ENCODE measurements at regions not wholly inside any gene's neighbourhood (a gene's known extent, or its start where the extent isn't known, plus 50 kb on each side); places are given as distances from the start of the nearest gene placed in this dataset.
"Not testable (repeated sequence)": the region's sequence is repeated elsewhere in the genome, so short reads cannot be mapped to it uniquely, and the experiment has no call there.

DNA sequence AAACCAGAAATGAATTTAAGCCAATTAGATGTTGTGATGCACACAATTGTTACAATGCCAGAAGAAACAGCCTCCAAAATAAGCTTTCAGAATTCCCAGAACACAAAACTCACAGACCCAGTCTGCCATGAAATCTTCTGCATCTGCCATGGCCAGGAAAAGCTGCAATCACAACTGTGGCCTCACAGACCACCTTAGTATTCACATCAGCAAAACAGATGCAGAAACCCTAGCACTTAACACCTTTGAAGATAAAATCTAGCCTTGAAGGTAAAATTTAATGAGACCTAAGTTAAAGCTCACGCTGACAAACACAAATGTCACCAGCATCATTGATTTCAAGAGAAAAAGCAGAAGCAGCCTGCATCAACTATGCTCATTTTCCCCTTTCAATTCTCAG, 566.8 kb upstream of the TMPRSS15 start:
- DNase-seq, result no peak

DNA sequence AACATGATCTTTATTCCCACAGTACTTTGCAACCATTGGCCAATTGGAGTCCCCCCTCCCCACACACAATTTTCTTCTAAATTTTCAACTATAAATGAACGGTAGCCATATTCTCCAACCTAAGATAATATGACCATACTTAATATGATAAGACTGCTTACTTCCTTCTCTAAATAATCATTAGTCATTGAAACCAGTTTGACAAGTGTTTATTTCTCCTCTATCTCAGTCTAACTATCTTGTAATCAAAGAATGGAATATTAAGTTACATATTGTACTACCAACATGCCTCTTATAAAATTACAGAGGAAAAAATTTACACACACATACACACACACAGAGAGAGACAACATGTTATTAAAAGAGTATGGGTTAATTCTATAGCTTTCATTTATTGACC, 567.4 kb upstream of the TMPRSS15 start:
- DNase-seq, result no peak

DNA sequence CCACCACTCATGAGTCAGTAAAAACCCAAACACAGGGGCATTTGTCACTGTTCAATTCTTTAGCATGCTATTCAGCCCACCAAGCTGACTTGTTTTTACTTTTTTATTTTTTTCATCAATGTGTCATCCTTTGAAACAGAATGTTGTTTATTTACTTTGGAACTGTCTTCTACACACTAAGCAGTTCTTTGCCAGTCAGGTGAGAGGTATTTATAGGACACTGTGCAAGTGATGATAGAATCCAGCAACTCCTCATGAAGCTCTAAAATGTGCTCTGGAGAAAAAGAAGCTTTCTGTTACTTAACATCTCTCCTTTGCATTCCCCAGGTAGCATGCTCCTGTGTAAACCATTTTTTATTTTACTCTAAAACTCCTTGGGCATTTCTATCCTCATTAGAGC, 582.0 kb upstream of the TMPRSS15 start:
- no peak for DNase-seq

DNA sequence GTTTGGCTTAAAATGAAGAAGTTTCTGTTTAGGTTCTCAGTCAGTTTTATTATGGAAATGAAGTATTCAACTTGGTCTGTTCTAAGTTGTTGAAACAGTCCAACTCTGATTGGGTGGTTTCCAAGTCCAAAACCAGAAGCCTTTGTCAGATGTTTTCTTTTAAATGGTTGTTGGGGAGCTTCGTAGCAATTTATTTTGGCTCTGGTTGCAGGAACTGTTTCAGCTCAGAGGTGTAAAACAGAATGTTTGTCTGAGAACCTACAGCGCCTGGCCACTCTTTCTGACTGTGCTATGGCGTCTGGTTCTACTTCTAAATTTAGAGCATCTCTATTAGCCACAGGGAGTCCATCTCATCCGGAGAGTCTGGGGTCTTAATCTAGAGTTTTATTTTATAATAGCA, 582.6 kb upstream of the TMPRSS15 start:
- no peak for DNase-seq

DNA sequence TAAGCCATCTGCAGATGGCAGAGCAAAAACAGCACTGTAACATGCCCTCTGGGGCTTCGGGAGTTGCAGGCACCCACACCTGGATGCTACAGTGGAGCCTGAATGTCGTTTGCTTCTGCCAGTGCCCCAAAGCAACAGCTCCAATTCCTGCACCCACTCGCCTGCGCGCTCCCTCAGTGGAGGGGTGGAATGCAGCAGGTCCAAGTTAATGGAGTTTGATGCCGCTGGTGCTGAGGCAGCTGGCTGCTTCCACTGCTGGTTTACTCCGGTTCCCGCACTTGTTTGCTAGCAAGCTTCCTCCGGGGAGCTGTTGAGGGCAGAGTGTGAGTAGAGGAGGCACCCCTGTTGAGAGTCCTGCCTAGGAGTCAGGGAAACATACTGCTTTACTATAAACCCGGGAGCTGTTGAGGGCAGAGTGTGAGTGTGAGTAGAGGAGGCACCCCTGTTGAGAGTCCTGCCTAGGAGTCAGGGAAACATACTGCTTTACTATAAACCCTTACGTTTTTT, 584.0 kb upstream of the TMPRSS15 start:
- DNase-seq, result no peak

DNA sequence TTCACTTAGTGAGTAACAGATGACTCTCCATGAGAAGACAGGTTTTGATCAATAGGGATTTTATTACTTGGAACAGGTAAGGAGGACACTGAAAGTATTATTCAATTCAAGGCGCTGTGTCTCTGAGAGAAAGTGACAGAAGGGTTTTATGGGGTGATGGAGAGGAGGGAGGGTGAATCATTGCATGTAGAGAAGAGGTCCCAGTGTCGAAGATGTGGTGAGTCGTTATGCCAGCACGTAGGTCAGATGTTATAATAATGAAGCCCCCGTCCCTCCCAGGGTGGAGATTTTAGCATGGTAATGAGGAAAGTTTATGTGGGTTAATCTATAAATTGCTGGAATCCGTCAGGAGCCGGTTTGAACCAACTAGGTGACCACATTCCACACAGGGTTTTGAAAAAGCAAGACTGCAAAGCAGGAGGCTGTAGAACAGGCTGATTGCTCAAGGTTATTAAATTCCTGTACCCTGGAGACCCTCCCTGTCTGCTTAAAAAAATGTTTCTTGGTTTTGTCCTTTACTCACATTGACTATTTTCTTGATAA, 586.4 kb upstream of the TMPRSS15 start:
- DNase-seq, result no peak

DNA sequence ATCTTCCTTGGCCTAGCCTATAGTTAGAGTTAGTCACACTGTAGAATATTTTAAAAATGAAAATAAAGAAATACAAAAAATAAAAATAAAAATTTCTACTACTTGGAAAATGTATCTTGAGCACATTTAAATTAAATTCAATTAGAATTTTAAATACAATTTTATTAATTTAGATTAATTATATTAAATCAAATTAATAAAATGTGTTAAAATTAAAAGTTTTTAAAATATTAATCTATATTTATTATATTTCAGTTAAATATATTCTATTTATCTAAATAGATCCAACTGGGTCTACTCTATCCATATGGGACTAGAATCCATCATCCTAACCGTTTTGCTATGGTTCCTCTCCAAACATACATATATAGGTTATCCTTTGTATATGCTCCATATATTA, 588.3 kb upstream of the TMPRSS15 start:
- DNase-seq, result no peak

DNA sequence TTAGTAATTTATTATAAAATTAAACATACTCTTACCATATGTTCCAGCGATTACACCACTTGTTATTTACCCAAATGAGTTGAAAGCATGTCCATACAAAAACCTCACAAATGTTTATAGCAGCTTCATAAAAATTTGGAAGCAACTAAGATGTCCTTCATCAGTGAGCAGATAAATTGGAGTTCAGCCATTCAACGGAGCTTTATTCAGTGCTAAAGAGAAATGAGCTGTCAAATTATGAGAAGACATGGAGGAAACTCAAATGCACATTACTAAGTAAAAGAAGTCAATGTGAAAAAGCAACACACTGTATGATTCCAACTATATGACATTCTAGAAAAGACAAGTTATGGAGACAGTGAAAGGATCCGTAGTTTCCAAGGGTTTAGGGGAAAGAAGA, 606.7 kb upstream of the TMPRSS15 start:
- no peak for DNase-seq

DNA sequence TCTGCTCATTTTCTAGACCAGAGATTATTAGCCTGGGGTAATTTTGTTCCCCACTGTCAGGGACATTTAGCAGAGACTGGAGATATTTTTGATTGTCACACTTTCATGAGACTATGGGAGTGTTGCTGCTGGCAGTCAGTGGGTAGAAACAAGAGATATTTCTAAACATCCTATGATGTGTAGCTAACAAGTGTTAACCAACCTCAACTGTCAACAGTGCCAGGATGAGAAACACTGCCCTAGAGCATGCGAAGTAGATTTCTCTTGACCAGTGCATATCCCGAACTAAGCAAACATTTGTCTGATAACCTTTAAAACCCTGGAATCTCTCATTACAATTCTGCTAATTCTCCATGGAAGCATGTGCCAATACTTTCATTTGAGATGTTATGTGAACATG, 607.4 kb upstream of the TMPRSS15 start:
- DNase-seq, result no peak

DNA sequence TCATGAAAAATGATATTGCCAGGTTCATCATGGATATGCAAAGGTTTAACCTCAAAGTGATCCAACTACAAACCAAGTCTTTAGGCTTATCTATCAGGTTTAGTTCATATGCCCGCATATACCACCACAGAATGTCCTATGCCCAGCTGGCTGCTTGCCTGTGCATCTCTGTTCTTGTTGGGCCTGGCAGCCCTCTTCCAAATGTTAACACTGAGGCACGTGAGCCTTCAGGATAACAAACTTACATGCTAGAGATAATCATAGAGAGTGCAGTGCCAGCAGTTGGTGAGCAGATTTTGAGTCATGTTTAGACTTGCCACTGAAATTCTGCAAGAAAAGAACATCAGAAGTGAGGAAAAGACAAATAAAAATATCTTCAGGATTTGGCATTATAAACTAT, 607.9 kb upstream of the TMPRSS15 start:
- no peak for DNase-seq

DNA sequence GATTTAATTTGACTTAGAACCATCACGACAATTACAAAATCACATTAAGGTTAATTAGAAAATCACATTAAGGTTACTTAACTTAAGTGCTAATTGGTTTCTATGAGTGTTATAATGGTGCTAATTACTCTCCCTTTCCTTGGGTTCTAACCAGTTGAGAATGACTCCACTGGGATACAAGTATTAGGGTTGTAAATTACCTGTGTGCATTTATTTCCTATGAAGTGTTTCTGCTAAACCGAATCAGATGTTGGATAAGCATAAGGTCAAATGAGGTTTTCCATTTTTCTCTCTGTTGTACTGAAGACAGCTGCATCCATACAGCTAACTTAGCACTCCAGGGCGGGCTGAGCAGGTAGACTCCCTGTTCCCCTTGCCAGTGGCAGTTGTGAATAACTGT, 610.3 kb upstream of the TMPRSS15 start:
- DNase-seq, result no peak

DNA sequence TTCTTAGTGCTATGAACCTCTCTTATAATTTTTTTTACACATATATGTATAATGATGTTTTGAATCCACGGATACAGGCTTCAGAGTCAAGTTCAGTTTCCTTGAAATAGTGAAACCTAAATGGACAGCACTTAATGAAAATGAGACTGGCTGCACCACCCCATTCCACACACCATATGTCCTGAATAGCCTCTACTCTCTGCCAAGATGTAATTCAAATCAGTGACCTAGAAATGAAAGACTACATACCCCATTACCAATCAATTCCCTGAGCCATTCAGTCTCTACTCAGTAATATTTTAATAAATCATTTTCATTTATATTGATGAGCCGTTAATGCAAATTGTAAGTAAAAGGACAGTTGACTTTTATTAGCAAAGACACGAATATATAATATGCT, 614.9 kb upstream of the TMPRSS15 start:
- no peak for DNase-seq

DNA sequence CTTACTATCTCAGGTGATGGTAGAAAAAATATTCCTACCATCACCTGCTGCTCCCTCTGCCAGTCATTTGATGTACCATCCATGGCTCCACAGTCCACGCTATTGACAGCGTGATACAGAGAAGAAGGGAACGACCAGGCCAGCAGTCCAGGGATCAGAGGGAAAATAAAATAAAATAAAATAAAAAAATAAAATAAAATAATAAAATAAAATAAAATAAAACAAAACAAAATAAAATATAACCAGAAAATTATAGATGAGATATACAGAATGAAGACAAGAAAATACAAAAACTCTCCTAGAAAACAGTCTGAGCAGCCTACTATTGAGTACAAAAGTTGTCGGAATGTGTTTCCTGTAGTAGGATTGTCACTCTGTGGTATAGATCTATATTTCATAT, 619.4 kb upstream of the TMPRSS15 start:
- no peak for DNase-seq

DNA sequence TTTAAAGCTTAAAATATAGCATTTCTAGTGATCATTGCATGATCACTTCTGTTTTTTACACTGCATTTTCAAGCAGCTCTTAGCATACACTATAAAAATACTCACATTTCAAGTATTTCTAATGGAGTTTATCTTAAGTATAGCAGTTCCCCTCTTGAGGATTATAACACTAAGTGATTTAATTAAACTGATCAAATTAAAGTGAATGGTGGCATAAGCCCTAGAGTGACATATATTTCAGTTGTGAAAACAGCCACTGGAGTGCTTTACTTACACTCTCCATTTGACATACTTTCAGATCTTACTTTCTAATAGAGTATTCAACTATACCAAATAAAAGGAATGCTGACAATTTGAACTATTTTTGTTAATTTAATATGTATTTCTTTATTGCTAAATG, 623.3 kb upstream of the TMPRSS15 start:
- DNase-seq, result no peak

DNA sequence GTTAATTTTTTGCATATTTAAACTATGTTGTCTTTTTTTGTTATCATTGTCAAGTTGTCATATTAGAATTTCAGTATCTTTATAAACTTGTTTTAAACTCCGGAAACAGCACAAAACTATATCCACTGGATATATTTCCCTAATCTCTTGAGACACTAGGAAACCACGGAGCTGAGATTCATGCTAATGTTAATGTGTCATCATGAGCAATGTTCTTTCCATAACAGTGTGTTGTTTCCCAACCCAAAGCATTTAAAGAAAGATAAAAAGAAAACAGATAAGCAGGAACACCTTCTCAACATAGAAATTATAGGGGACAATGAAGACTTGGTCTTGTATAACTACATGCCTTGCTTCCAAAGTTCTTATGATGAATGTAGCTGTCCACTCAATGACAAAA, 626.2 kb upstream of the TMPRSS15 start:
- DNase-seq, result no peak

DNA sequence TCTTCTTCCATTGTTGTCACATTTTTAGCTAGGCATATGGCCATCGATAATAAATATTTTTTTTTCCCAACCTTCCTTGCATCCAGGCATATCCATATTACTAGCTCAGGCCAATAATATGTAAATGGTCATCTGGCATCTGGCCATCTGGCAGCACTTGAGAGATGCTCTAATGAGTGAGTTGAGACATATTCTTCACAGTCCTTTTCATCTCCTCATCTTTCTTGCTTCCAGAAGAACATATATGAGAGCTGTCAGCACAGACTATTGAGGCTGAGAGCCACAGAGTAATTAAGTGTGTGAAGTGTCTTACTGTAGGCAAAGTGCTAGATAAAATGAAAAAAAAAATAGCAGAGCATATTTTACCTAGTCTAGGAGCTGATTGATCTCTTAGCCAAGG, 628.4 kb upstream of the TMPRSS15 start:
- no peak for DNase-seq

DNA sequence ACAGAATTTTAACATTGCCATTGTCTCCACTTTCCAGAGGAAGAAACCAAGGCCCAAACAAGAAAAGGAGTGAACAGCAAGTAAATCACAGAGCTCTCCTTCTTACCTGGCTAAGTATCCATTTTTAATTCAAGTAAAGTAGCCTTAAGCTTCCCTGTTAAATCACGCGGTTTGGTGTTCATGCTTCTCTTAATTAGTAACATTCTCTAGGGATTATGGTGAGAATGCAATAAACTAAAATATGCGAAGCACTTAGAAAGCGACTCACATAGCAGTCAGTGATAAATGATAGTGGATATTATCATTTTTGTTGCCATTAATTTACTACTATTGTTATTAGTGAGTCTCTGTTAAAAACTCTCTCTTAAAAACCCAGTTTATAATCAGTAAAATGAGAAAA, 630.5 kb upstream of the TMPRSS15 start:
- no peak for DNase-seq

DNA sequence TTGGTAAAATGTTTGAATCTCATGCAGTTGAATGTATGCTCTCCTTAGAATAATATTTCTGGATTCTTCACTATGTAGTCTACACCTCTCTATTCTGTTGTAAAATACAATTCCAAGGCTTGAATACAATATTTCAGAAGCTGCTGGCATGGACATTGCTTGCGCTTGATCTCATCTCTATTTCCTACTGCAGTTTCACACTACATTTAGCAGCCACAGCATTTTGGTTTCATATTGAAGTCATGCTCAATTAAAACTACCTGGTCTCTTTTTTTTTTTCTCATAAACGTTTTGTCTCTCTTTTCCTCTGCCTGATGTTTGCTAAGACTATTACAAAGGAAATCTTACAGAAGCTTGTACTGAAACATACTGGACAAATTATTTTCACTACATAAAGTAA, 631.0 kb upstream of the TMPRSS15 start:
- no peak for DNase-seq

DNA sequence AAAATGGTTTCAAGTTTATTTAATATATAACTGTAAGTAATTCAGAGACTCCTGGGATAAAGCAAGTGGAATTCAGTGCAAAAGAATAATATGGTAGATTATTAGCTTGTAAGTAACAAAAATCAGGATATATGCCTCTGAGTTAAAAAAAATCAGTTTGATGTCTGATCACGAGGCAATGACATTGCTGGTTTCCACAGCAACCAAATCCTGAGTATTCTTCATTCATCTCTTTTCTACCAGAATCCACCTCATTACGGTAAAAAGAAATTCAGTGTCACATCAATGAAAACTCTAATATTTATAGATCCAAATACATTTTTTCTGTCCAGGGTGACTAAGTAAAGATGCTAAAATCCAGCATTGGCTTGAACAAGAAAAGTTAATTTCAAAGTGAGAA, 642.3 kb upstream of the TMPRSS15 start:
- no peak for DNase-seq

DNA sequence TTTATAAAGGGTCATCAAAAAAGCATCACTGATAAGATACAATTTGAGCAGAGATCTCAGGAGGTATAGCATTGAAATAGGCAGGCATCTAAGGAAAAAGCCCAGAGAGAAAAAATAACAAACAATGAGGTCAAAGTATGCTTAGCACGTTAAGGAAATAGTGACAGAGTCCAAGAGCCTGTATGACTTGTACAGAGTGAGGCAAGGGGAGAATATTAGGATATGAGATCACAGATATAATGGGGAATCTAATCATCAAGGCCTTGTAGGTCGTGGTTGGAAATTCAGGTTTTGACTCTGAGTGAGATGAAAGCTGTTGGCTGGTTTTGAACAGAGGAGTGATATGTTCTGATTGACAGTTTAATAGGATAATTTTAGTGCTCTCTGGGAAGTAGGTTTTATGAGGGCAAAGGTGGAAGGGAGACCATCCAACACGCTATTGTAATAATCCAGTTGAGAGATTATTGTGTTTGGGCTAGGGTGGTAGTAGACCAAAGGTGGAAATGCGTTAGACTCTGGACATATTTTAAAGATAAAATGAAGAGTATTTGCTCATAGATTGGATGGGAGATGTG, 644.6 kb upstream of the TMPRSS15 start:
- DNase-seq, result no peak

DNA sequence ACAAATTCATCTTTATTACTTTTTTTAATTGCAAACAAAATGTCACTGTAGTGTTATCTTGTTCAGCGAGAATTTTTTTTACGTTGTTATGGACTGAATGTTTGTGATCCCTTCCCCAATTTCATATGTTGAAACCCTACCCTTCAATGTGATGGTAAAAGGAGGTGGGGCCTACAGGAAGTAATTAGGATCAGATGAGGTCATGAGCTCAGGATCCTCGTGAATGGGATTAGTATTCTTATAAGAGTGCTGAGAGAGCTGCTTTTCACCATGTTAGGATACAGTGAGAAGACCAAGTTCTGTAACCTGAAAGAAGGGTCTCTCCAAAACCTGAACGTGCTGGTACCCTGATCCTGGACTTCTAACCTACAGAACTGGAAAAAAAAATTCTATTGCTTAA, 646.0 kb upstream of the TMPRSS15 start:
- no peak for DNase-seq

DNA sequence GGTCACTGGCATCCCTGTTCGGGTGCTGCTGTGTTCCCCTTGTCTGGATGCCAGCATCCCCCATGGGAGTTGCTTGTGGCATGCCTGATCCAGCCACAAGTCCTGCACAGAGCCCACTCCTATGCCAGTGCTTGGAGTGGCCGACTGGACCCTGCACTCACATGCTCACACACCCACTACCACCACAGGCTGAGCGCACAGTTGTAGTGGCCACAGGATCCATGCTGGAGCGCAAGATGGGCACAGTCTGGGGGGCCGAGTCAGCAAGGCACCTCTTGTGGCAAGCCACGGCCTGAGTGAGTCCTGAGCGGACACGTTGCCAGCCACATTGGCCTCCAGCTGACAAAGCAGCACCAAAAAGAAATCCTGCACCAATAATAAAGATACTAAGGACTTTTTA, 661.6 kb upstream of the TMPRSS15 start:
- no peak for DNase-seq

DNA sequence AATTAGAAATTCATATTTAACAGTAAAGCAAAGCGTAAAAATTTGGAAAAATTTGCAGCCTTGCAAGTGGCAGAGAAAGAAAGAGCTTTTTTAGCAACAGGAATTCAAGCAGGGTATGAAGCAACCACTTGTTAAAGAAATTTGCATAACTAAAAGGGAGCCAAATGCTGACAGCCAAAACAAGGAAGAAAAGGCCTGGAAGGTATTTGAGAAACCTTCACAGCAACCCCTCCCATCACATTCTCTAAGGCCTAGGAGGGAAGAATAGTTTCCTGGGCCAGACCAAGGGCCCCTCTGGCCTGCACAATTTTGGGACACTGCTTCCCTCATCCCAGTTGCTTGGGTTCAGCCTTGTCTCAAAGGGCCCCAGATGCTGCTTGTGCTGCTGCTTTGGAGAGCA, 672.4 kb upstream of the TMPRSS15 start:
- DNase-seq, result no peak

DNA sequence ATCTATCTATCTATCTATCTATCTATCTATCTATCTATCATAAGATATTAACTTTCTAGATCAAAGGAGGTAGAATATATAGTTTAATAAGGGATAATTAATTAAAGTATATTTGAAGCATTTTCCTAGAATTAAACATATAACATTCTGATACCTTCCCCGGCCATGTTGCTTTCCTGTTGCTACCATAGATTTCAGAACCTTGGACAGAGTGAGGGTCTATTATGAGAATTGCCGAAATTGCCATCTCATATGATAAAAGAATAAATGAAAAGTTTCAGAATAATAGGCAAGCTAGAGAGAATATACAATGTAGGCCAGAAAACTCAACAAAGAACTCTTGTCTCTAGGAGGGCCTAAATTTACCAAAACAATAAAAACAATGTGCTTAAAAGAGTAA, 706.1 kb upstream of the TMPRSS15 start:
- DNase-seq, result no peak

DNA sequence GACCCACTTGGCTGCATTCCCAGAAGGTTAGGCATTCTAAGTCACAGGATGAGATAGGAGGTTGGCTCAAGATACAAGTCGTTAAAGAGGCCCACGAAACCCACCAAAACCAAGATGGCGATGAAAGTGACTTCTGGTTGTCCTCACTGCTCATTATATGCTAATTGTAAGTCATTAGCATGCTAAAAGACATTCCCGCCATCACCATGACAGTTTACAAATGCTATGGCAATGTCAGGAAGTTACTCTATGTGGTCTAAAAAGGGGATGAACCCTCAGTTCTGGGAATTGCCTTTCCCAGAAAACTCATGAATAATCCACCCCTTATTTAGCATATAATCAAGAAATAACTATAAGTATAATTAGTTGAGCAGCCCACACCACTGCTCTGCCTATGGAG, 715.7 kb upstream of the TMPRSS15 start:
- DNase-seq, result not testable (repeated sequence)
